ENCODE measurements at regions not wholly inside any gene's neighbourhood (a gene's known extent, or its start where the extent isn't known, plus 50 kb on each side); places are given as distances from the start of the nearest gene placed in this dataset.

DNA sequence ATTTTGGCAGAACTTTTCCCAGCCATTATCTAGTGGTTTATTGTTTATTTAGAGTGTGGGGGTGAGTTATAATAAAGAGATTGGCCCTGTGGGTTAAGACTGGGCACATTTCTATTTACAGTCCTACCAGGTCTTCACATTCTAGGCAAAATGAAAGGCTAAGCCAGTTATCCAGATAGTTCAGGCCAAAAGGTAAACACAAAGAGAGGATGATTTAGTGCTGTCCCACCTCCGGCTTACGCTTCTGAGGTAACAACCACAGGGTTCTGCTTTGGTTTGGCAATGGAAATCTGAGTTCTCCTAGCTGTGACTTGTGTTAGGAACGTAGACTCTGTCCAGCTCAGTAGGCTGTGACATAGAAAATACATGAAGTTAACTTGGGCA, 50.3 kb upstream of the PTPRK start:
- TF ChIP-seq, protein P1, sequence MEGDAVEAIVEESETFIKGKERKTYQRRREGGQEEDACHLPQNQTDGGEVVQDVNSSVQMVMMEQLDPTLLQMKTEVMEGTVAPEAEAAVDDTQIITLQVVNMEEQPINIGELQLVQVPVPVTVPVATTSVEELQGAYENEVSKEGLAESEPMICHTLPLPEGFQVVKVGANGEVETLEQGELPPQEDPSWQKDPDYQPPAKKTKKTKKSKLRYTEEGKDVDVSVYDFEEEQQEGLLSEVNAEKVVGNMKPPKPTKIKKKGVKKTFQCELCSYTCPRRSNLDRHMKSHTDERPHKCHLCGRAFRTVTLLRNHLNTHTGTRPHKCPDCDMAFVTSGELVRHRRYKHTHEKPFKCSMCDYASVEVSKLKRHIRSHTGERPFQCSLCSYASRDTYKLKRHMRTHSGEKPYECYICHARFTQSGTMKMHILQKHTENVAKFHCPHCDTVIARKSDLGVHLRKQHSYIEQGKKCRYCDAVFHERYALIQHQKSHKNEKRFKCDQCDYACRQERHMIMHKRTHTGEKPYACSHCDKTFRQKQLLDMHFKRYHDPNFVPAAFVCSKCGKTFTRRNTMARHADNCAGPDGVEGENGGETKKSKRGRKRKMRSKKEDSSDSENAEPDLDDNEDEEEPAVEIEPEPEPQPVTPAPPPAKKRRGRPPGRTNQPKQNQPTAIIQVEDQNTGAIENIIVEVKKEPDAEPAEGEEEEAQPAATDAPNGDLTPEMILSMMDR (IDR thresholded peaks at IDR 0.05 in 8 of 11, conservative IDR thresholded peaks at IDR 0.05 in 3 of 11), result no peak
- no peak for TF ChIP-seq POLR2A (IDR thresholded peaks at IDR 0.05)
- TF ChIP-seq POLR2AphosphoS5 (IDR thresholded peaks at IDR 0.05), result no peak
